ENCODE measurements at regions not wholly inside any gene's neighbourhood (a gene's known extent, or its start where the extent isn't known, plus 50 kb on each side); places are given as distances from the start of the nearest gene placed in this dataset.

- no peak for DNase-seq
- Histone ChIP-seq H3K27ac (no peak overlapping the region), H3K27me3 (no peaks in the 10 kb centered on the region), H3K9me3 (no peaks in the 10 kb centered on the region), H3K4me1 (no peaks in the 10 kb centered on the region), H3K36me3 (no peaks in the 10 kb centered on the region), H3K4me3 (no peak overlapping the region)
- intact Hi-C loops (cut with DNase I; ENCODE audit: low total_unique reads), result no loop called here
- TF ChIP-seq POLR2A (IDR thresholded peaks at IDR 0.05), result no peak
- no peak for TF ChIP-seq CTCF (IDR thresholded peaks at IDR 0.05)
These were observed 152.4 kb upstream of the ADO start for GRCh38 chr10:62652114-62652513.

GRCh38 chr10:62652564-62652963 lies 152.0 kb upstream of the ADO start:
- H3K36me3 ChIP-seq, result no peaks in the 10 kb centered on the region
- intact Hi-C loops (cut with DNase I; ENCODE audit: low total_unique reads), result no loop called here

GRCh38 chr10:62653254-62653653 lies 151.3 kb upstream of the ADO start:
- no peaks in the 10 kb centered on the region for H3K9me3 ChIP-seq
- no peaks in the 10 kb centered on the region for H3K36me3 ChIP-seq
- H3K4me3 ChIP-seq, result no peak overlapping the region
- intact Hi-C loops (cut with DNase I; ENCODE audit: low total_unique reads), result no loop called here
- H3K27me3 ChIP-seq, result no peaks in the 10 kb centered on the region
- no peak overlapping the region for H3K27ac ChIP-seq
- DNase-seq, result no peak
- no peaks in the 10 kb centered on the region for H3K4me1 ChIP-seq
- TF ChIP-seq CTCF (IDR thresholded peaks at IDR 0.05), result no peak
- TF ChIP-seq POLR2A (IDR thresholded peaks at IDR 0.05), result no peak

More at GRCh38 chr10:62652564-62652963, 152.0 kb upstream of the ADO start:
- H3K27ac ChIP-seq, result no peak overlapping the region
- H3K27me3 ChIP-seq, result no peaks in the 10 kb centered on the region
- H3K4me3 ChIP-seq, result no peak overlapping the region
- H3K4me1 ChIP-seq, result no peaks in the 10 kb centered on the region
- TF ChIP-seq POLR2A (IDR thresholded peaks at IDR 0.05) (no peak), CTCF (IDR thresholded peaks at IDR 0.05) (no peak)
- no peaks in the 10 kb centered on the region for H3K9me3 ChIP-seq
- no peak for DNase-seq

- intact Hi-C loops (cut with DNase I; ENCODE audit: low total_unique reads), result no loop called here
These were observed 149.6 kb upstream of the ADO start for GRCh38 chr10:62654966-62655336.

GRCh38 chr10:62655337-62655994 lies 149.1 kb upstream of the ADO start:
- Histone ChIP-seq H3K4me1 (no peaks in the 10 kb centered on the region), H3K27me3 (no peaks in the 10 kb centered on the region), H3K36me3 (no peaks in the 10 kb centered on the region), H3K4me3 (no peak overlapping the region), H3K9me3 (no peaks in the 10 kb centered on the region), H3K27ac (no peak overlapping the region)
- DNase-seq, result no peak
- no peak for TF ChIP-seq CTCF (IDR thresholded peaks at IDR 0.05)
- TF ChIP-seq POLR2A (IDR thresholded peaks at IDR 0.05), result no peak
- intact Hi-C loops (cut with DNase I; ENCODE audit: low total_unique reads), result no loop called here

More at GRCh38 chr10:62654966-62655336, 149.6 kb upstream of the ADO start:
- DNase-seq, result no peak
- Histone ChIP-seq H3K9me3 (no peaks in the 10 kb centered on the region), H3K36me3 (no peaks in the 10 kb centered on the region), H3K4me1 (no peaks in the 10 kb centered on the region), H3K4me3 (no peak overlapping the region), H3K27me3 (no peaks in the 10 kb centered on the region), H3K27ac (no peak overlapping the region)
- TF ChIP-seq POLR2A (IDR thresholded peaks at IDR 0.05), result no peak
- TF ChIP-seq CTCF (IDR thresholded peaks at IDR 0.05), result no peak
